GM23338 (cell line): ENCODE measurements at regions not wholly inside any gene's neighbourhood (a gene's known extent, or its start where the extent isn't known, plus 50 kb on each side); places are given as distances from the start of the nearest gene placed in this dataset.

Source experiments
- EZH2 ChIP-seq: fragments of 200-600 bp; sonication (generic); IDR thresholded peaks from one replicate; pipeline ENCODE4 v1.8.0; 2017; ENCODE audit warnings: antibody characterized with exemption, mild to moderate bottlenecking, low read depth; ENCODE audit not compliant: unreplicated experiment
- EZH2phosphoT487 ChIP-seq: fragments of 200-600 bp; sonication (generic); IDR thresholded peaks from one replicate; pipeline ENCODE4 v1.8.1; 2018; ENCODE audit warnings: antibody characterized with exemption; ENCODE audit not compliant: unreplicated experiment
- POLR2AphosphoS5 ChIP-seq: IDR thresholded peaks from 2 replicates; pipeline ENCODE4 v1.6.1; 2016; ENCODE audit warnings: antibody characterized with exemption, low read depth
- REST ChIP-seq: IDR thresholded peaks from one replicate; pipeline ENCODE4 v1.6.1; 2018; ENCODE audit warnings: antibody characterized with exemption; ENCODE audit not compliant: unreplicated experiment
- ZNF114 ChIP-seq: fragments of 250-450 bp; sonication (Bioruptor Pico); IDR thresholded peaks from 2 replicates; pipeline ENCODE4 v1.5.0; 2020; ENCODE audit warnings: mild to moderate bottlenecking, moderate library complexity
- TF ChIP-seq, protein P1 (sequence below), 2 experiments: fragments of 200-600 bp in 1 of 2; sonication (generic) in 1 of 2; conservative IDR thresholded peaks; 2 replicates each; pipeline versions ENCODE4 v1.5.1 to v1.6.1; 2016 to 2017; ENCODE audit warnings: antibody characterized with exemption in 2 of 2, low read depth in 2 of 2, mild to moderate bottlenecking in 2 of 2, moderate library complexity in 1 of 2

DNA sequence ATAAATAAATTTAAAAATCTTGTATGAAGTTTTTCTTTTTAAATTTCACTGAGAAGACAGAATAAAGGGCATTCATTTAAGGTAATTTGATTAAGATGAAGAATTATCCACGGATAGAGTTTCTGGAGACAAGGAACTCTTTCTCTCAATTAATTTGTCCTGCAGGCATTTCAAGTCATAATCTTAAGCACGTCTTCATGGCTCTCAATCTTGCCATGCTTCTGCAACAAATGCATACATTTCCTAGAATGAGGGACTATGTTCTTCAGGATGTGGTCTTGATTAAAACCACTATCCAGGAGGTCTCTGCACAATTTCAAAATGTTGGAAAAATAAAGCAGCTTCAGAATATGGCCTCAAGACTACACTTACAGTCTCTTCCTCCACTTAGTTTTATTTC, 67.6 kb upstream of the LSAMP start:
- TF ChIP-seq, protein P1, sequence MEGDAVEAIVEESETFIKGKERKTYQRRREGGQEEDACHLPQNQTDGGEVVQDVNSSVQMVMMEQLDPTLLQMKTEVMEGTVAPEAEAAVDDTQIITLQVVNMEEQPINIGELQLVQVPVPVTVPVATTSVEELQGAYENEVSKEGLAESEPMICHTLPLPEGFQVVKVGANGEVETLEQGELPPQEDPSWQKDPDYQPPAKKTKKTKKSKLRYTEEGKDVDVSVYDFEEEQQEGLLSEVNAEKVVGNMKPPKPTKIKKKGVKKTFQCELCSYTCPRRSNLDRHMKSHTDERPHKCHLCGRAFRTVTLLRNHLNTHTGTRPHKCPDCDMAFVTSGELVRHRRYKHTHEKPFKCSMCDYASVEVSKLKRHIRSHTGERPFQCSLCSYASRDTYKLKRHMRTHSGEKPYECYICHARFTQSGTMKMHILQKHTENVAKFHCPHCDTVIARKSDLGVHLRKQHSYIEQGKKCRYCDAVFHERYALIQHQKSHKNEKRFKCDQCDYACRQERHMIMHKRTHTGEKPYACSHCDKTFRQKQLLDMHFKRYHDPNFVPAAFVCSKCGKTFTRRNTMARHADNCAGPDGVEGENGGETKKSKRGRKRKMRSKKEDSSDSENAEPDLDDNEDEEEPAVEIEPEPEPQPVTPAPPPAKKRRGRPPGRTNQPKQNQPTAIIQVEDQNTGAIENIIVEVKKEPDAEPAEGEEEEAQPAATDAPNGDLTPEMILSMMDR (conservative IDR thresholded peaks at IDR 0.05; ENCODE audit: low read depth in 2 of 2) = no peak
- TF ChIP-seq REST (no peak), EZH2 (no peak), POLR2AphosphoS5 (no peak), EZH2phosphoT487 (no peak), ZNF114 (no peak)
